Brain microvascular endothelial cell (primary cell): ENCODE measurements at regions not wholly inside any gene's neighbourhood (a gene's known extent, or its start where the extent isn't known, plus 50 kb on each side); places are given as distances from the start of the nearest gene placed in this dataset.

Experiments used
- DNase-seq: peaks from one replicate; pipeline ENCODE4 v3.0.0-alpha.2; 2020
- H3K27ac ChIP-seq: fragments of 250-450 bp; sonication (Bioruptor Pico); 2 replicates; pipeline ENCODE4 v1.5.1; 2020; ENCODE audit warnings: mild to moderate bottlenecking, moderate library complexity
- H3K27me3 ChIP-seq: fragments of 250-450 bp; sonication (Bioruptor Pico); replicated peaks from 2 replicates; pipeline ENCODE4 v1.5.1; 2020; ENCODE audit warnings: mild to moderate bottlenecking
- H3K36me3 ChIP-seq: fragments of 250-450 bp; sonication (Bioruptor Pico); replicated peaks from 2 replicates; pipeline ENCODE4 v1.5.1; 2020; ENCODE audit warnings: mild to moderate bottlenecking
- H3K4me3 ChIP-seq: 2 replicates; pipeline ENCODE4 v1.5.1; 2011; ENCODE audit warnings: low read depth, mild to moderate bottlenecking, control low read depth, low read length, moderate library complexity
- in situ Hi-C: cut with HindIII; loops from 2 replicates; pipeline ENCODE4 v1.10.0; 2017; ENCODE audit warnings: low sequenced_read_pairs, low pct_ligation_motif_present
- TF ChIP-seq, protein P1 (sequence below): IDR thresholded peaks from 2 replicates; pipeline ENCODE4 v1.5.1; 2011; ENCODE audit warnings: low read depth, mild to moderate bottlenecking, moderate library complexity, low read length, control low read depth, inconsistent platforms; ENCODE audit errors: missing control alignments

GRCh38 chr1:213414346-213414745 is 363.3 kb downstream of the RPS6KC1 start:
- TF ChIP-seq, protein P1, sequence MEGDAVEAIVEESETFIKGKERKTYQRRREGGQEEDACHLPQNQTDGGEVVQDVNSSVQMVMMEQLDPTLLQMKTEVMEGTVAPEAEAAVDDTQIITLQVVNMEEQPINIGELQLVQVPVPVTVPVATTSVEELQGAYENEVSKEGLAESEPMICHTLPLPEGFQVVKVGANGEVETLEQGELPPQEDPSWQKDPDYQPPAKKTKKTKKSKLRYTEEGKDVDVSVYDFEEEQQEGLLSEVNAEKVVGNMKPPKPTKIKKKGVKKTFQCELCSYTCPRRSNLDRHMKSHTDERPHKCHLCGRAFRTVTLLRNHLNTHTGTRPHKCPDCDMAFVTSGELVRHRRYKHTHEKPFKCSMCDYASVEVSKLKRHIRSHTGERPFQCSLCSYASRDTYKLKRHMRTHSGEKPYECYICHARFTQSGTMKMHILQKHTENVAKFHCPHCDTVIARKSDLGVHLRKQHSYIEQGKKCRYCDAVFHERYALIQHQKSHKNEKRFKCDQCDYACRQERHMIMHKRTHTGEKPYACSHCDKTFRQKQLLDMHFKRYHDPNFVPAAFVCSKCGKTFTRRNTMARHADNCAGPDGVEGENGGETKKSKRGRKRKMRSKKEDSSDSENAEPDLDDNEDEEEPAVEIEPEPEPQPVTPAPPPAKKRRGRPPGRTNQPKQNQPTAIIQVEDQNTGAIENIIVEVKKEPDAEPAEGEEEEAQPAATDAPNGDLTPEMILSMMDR: no peak

DNA sequence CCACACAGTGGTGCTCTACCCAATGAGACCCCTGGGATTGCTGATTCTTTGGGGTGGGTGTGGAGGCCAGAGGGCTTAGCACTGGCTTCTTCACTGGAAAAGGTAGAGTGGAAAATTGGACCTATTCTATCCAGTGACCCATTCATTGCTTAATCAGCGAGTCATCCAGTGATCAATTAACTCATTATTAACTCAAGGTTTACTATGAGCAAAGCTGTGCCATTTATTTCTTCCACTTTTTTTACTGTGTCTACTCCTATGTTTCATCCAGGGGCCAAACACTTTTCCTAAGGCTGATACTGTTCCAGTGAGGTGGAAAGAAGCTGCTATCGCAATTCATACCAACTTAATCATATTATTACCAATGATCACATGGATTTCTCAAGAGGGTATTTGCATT is 363.9 kb downstream of the RPS6KC1 start:
- in situ Hi-C loops: no loop called here
- DNase-seq: no peak
- TF ChIP-seq, protein P1: no peak
- H3K27ac ChIP-seq: no peak overlapping the region
- H3K27me3 ChIP-seq: no peaks in the 10 kb centered on the region
- no peak overlapping the region for H3K4me3 ChIP-seq
- H3K36me3 ChIP-seq: no peaks in the 10 kb centered on the region

More at GRCh38 chr1:213414346-213414745, 363.3 kb downstream of the RPS6KC1 start:
- H3K4me3 ChIP-seq: no peak overlapping the region
- no peak overlapping the region for H3K27ac ChIP-seq
- no peaks in the 10 kb centered on the region for H3K36me3 ChIP-seq
- in situ Hi-C loops: no loop called here
- DNase-seq: no peak
- no peaks in the 10 kb centered on the region for H3K27me3 ChIP-seq

DNA sequence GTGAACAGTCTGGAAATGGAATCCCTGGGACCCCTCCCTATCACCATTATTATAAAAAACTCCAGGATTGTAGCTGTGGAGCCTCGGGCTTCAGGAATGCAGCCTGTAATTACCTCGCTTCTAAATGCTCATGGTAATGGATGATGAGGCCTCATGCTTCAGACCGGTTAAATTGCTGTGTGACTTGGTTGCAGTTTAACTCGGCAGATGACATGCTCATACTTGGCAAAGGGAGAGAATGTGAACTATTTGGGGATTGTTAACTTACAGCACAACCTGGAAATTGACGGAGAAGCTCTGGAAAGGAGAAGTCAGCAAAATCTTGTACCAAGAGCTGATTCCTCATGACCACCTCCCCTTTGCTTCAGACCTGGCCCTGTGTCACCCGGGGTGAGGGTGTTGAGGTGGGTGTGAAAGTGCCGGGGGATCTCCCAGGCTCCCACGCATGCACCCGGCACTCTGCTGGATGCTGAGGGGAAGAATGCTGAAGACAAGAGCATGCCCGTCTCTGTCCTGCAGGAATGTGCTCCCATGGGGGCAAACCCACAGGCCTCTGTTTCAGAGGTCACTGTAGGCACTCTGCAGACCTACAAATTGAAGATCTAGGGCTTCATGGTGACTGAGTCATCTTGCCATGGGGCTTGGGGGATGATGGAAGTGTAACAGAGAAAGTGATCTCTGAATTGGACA is 364.8 kb downstream of the RPS6KC1 start:
- Histone ChIP-seq H3K27ac (no peak overlapping the region), H3K4me3 (no peak overlapping the region), H3K27me3 (no peaks in the 10 kb centered on the region), H3K36me3 (no peaks in the 10 kb centered on the region)
- TF ChIP-seq, protein P1: no peak
- in situ Hi-C loops: no loop called here
- DNase-seq: no peak

DNA sequence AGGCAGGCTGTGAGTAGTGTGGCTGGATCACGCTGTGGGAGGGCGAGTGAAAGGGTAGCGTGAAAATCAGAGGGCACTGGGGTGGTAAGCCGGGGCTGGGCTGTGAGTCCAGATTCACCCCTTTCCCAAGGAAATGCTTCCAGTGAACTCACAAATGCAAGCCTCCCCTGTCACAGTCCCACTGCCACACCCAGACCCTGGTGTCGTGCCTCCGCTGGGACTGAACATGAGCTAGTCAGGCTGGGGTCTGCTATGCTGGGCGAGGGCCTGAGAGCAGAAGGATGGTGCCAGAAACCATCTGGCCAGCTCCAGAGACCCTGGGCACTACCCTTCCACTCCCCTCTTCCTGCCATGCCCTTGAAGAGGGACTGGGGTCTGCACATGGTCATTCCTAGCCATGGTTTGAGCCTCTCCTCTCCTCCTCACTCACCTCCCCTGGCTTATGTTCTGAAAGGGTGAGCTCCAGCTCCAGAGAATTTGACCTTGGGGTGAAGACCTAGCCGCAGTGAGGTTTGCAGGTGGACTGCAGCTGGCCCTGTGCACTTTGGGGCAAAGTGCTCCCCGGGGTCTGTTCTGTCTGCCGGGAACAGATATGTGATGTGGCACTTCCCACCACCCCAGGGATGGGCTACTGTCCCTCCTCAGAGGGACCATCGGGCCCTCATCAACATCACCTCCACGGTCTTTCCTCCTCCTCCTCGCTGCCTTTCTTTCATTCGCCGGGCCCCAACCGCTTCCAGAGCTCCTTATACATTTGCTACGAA is 365.6 kb downstream of the RPS6KC1 start:
- in situ Hi-C loops: no loop called here
- no peak overlapping the region for H3K4me3 ChIP-seq
- TF ChIP-seq, protein P1: no peak
- no peaks in the 10 kb centered on the region for H3K27me3 ChIP-seq
- H3K36me3 ChIP-seq: no peaks in the 10 kb centered on the region
- H3K27ac ChIP-seq: no peak overlapping the region
- DNase-seq: no peak

DNA sequence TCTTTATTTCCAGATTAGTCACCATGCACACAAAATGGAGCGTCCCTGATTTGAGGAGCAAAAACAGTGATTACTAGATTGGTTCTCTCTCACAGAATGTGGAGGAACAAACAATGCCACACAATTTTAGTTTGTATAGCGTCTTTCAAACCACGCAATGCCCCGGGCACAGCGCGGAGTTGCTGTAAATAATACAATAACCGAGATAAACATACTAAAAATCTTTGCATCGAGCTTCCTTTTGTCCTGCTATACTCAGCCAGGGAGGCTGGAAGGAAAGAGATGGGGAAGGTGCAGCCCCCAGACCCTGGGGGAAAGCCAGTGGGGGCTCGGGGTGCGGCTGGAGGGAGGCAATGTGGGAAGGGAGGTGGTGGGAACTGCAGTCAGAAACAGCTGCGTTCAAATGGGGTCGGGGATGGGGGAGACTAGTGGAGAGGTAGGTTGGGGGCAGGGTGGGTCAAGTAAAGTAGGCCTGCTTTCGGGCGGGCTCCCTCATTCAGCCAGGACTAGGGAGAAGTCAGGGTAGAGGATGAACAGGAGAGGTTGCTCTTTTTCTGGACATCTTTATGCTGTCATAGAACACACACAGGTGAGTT is 366.3 kb downstream of the RPS6KC1 start:
- TF ChIP-seq, protein P1: no peak
- no peaks in the 10 kb centered on the region for H3K27me3 ChIP-seq
- H3K27ac ChIP-seq: no peak overlapping the region
- H3K36me3 ChIP-seq: no peaks in the 10 kb centered on the region
- H3K4me3 ChIP-seq: no peak overlapping the region
- in situ Hi-C loops: no loop called here
- no peak for DNase-seq
